ENCODE measurements at regions not wholly inside any gene's neighbourhood (a gene's known extent, or its start where the extent isn't known, plus 50 kb on each side); places are given as distances from the start of the nearest gene placed in this dataset.

DNA sequence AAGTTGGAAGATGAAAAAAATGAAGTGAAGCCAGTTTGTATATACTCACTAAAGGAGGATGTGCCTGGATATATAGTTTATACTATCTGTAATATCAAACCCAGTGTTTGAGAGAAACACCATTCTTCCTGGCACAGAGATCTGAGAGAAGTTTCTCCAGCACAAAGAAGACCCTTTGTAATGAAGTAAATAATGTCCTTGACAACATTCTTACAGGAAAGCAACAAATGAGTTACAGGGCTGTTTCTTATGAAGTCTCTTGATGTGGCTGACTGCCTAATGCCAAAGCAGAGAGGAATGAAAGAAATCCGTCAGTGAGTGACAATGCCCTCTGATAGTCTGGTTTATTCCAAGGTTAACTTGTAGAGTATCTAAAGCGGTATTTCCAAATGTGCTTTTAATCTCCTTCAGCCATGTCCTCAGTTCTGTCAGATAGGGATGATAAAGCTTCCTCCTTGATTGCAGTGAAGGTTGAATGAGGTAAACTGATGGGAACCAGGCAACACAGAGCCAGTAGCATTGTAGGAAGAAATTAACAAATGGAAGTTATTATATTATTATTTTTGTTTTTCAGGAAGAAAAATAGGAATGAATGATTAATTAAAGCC is 123.1 kb upstream of the ZNF608 start:
- Mint-ChIP-seq H3K4me1 (ENCODE audit: low read depth) (peaks cover 6% of the 10 kb centered on the region), H3K27ac (no peak overlapping the region), H3K4me3 (no peak overlapping the region), H3K27me3 (ENCODE audit: low read depth) (peaks cover 7% of the 10 kb centered on the region), H3K36me3 (ENCODE audit: insufficient read depth in 2 of 2) (no peaks in the 10 kb centered on the region), H3K9me3 (peaks cover 3 to 5% of the 10 kb centered on the region in 2 donors)
- ATAC-seq (replicated peaks in 1 of 2) (no peak), DNase-seq (no peak)

DNA sequence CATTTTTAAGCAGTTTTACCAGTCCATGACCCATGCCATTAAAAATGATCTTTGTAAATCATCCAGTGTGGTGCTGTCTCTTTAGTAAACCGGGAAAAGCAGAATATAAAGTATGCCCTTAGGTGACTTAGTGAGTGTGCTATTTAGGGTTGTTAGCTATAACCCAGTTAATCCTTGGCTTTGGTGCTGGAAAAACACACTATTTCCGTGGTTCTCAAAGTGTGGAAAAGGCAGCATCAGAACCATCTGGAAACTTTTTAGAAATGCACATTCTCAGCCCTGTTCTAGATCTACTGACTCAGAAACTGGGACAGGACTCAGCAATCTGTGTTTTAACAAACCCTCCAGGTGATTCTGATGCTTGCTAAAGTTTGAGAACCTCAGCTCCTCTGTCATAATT is 123.6 kb upstream of the ZNF608 start:
- H3K27ac Mint-ChIP-seq: no peak overlapping the region
- no peak overlapping the region for H3K4me3 Mint-ChIP-seq
- peaks cover 6% of the 10 kb centered on the region for H3K4me1 Mint-ChIP-seq (ENCODE audit: low read depth)
- DNase-seq (no peak), ATAC-seq (replicated peaks in 1 of 2) (no peak)
- H3K36me3 Mint-ChIP-seq (ENCODE audit: insufficient read depth in 2 of 2): no peaks in the 10 kb centered on the region
- peaks cover 3 to 5% of the 10 kb centered on the region in 2 donors for H3K9me3 Mint-ChIP-seq
- H3K27me3 Mint-ChIP-seq (ENCODE audit: low read depth): peaks cover 7% of the 10 kb centered on the region

DNA sequence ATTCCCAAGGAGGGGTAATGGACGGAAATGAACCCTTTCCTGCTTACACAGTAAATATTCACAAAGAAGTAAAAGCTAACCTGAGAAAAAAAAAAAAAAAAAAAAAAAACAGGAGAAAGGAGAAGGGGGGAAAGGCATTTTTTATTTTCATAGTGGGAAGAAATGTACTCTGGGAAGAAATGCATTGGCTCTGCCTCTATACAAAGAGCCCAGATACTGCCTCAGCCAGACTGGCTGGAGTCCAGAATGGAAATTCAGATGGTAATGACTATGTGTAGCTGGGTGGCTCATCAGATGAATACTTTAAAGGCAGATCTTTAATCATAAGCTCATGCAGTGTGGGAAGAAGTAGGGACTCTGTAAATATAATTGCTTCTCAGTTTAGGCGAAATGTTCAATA is 124.9 kb upstream of the ZNF608 start:
- ATAC-seq (replicated peaks in 1 of 2): no peak
- DNase-seq: no peak
- Mint-ChIP-seq H3K36me3 (ENCODE audit: insufficient read depth in 2 of 2) (no peaks in the 10 kb centered on the region), H3K27ac (no peak overlapping the region), H3K27me3 (ENCODE audit: low read depth) (peaks cover 7% of the 10 kb centered on the region), H3K4me3 (no peak overlapping the region), H3K4me1 (ENCODE audit: low read depth) (peaks cover 6% of the 10 kb centered on the region), H3K9me3 (peaks cover 0 to 5% of the 10 kb centered on the region in 2 donors)

DNA sequence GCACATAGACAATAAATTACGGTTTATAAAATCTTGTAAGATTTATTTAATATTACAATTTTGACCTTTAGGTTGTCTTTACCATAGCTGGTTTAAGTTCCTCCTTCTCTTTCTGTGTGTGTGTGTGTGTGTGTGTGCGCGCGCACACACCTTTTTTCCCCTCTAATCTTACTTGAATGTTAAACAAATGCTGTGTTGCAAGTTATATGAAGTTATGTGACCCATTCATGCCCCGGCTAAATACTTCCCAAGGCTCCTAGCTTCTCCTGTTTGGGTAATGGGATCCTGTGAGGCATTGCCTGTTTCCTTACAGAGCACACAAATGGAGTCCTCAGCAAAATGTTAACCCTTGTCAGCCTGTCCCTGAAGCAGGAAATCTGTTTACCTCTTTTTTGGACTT is 125.6 kb upstream of the ZNF608 start:
- no peaks in the 10 kb centered on the region for H3K4me1 Mint-ChIP-seq (ENCODE audit: low read depth)
- H3K27ac Mint-ChIP-seq: no peak overlapping the region
- no peak for DNase-seq
- H3K27me3 Mint-ChIP-seq (ENCODE audit: low read depth): peaks cover 7% of the 10 kb centered on the region
- no peak overlapping the region for H3K4me3 Mint-ChIP-seq
- no peaks in the 10 kb centered on the region for H3K36me3 Mint-ChIP-seq (ENCODE audit: insufficient read depth in 2 of 2)
- no peak for ATAC-seq (replicated peaks in 1 of 2)
- peaks cover 1 to 2% of the 10 kb centered on the region in 2 donors for H3K9me3 Mint-ChIP-seq

DNA sequence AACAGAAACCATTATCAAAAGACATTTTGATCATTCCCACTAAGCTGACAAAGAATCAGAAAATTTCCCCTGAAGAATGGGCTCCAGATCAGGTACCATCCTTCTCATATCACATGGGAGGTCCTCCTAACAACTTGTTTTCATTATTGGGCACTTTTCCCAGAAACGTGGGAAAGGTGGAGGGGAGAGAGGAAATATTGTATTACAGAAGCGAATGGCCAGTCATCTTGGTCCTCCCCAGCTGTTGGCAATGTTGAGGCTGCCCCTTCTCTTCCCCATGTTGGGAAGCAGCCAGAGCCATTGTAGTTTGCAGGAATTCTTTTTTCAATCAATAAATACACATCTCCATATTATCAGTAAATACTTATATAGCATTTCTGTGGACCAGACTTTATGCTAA is 126.2 kb upstream of the ZNF608 start:
- Mint-ChIP-seq H3K27ac (no peak overlapping the region), H3K4me1 (ENCODE audit: low read depth) (no peaks in the 10 kb centered on the region), H3K27me3 (ENCODE audit: low read depth) (peaks cover 7% of the 10 kb centered on the region), H3K4me3 (no peak overlapping the region), H3K9me3 (peaks cover 1 to 2% of the 10 kb centered on the region in 2 donors), H3K36me3 (ENCODE audit: insufficient read depth in 2 of 2) (no peaks in the 10 kb centered on the region)
- no peak for ATAC-seq (replicated peaks in 1 of 2)
- DNase-seq: no peak

DNA sequence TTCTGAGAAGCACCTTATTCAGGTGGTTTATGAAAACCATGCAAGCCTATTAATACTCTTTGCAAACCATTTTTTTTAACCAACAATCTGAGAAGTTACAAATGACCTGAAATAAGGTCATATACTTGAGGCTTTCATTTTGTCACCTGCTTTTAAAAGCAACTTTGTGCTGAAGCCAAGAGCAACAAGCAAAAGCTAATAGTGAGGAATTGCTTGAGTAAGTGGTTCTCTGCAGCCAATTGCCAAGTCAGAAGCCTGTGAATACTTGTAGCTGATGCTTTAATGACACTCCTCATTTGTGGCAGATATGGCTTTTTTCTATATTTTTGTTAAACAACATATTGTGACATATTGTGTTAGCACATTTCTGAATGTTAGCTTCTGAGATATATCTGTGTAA is 126.7 kb upstream of the ZNF608 start:
- Mint-ChIP-seq H3K27me3 (ENCODE audit: low read depth) (peaks cover 6% of the 10 kb centered on the region), H3K4me1 (ENCODE audit: low read depth) (no peaks in the 10 kb centered on the region), H3K27ac (no peak overlapping the region), H3K4me3 (no peak overlapping the region), H3K36me3 (ENCODE audit: insufficient read depth in 2 of 2) (no peaks in the 10 kb centered on the region), H3K9me3 (peaks cover 0 to 1% of the 10 kb centered on the region in 2 donors)
- ATAC-seq (replicated peaks in 1 of 2) (no peak), DNase-seq (no peak)

DNA sequence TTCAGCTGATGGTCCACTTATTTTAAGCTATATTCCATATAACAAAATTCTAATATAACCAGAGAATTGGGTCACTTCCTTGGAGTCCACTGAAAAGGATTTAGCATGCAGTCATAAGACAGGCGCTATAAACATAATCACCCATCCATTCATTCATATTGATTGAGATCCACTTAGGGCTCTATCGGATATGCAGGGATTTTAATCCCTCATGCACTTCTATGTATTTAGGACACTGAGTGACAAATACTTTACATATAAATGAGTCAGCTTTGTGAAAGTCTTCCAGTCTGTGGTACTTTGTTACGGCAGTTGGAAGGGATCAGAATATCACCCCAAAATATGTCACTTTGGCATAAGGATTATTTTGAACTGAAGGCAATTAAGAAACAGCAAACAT is 127.3 kb upstream of the ZNF608 start:
- ATAC-seq (replicated peaks in 1 of 2) (no peak), DNase-seq (no peak)
- peaks cover 1% of the 10 kb centered on the region for H3K27me3 Mint-ChIP-seq (ENCODE audit: low read depth)
- no peaks in the 10 kb centered on the region for H3K4me1 Mint-ChIP-seq (ENCODE audit: low read depth)
- H3K4me3 Mint-ChIP-seq: no peak overlapping the region
- no peak overlapping the region for H3K27ac Mint-ChIP-seq
- peaks cover 0 to 1% of the 10 kb centered on the region in 2 donors for H3K9me3 Mint-ChIP-seq
- H3K36me3 Mint-ChIP-seq (ENCODE audit: insufficient read depth in 2 of 2): no peaks in the 10 kb centered on the region

DNA sequence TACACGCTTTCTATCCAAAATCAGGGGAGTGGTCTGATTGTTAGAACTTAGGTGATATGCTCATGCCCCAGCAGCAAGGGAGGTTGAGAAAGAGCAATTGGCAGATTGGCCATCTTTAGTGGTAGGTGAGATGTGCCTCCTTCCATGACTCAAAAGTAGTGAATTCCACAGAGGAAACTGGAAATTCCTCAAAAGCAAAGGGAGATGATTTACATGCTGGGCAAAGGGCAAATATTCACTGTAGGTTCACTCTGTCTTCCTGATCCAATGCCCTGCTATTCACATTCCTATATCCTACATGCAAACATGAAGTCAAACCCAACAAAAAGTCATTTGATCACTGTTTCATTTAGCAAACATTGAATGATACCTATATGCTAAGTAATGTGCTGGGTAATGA is 130.1 kb upstream of the ZNF608 start:
- Mint-ChIP-seq H3K36me3 (ENCODE audit: insufficient read depth in 2 of 2) (no peaks in the 10 kb centered on the region), H3K4me1 (ENCODE audit: low read depth) (no peaks in the 10 kb centered on the region), H3K27ac (no peak overlapping the region), H3K27me3 (ENCODE audit: low read depth) (no peaks in the 10 kb centered on the region), H3K9me3 (peaks cover 0 to 1% of the 10 kb centered on the region in 2 donors), H3K4me3 (no peak overlapping the region)
- ATAC-seq (replicated peaks in 1 of 2) (no peak), DNase-seq (no peak)

DNA sequence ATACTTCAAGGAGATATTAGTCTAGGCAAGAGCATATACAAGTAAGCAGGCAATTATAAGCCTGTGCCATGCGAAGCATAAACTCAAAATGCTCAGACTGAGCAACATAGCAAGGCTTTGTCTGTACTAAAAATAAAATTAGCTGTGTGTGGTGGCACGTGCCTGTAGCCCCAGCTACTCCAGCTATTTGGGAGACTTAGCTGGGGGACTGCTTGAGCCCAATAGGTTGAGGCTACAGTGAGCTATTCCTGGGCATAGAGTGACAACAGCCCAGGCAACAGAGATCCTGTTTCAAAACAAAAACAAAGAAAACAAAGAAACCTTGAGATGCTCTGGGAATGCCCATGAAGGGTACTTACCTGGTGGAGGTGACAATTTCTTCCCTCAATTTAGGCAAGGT is 130.5 kb upstream of the ZNF608 start:
- no peaks in the 10 kb centered on the region for H3K27me3 Mint-ChIP-seq (ENCODE audit: low read depth)

DNA sequence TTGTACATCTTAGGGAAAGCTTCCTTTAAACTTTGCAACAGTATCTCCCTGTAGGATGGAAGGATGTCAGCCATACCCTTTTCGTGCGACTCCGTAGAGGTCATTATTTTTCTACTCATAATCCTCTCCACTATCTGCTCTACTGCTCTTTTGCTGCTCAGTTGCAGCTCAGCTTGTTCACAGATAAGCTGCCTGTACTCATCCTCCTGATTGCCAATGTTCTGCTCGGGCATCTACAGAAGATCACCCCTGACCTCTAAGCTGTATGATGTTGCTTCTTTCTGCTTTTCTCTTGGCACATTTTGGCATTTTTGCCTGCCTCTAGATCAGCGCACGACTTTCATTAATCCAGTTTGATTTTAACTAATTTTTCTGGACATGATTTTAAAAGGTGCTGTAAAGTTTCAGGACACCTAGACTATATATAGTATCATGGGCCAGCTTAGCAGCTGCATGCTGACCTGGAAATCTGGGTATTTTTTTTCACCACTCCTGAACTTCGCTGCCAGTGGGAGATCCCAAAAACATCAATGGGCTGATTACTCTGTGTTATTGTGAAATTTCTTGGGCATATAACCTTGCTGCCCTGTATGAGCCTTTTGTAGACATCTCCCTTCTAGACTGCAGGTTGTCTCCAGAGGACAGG is 131.2 kb upstream of the ZNF608 start:
- no peak overlapping the region for H3K4me3 Mint-ChIP-seq
- no peak for DNase-seq
- no peaks in the 10 kb centered on the region for H3K36me3 Mint-ChIP-seq (ENCODE audit: insufficient read depth in 2 of 2)

More for the DNA sequence above, 130.5 kb upstream of the ZNF608 start:
- H3K9me3 Mint-ChIP-seq: peaks cover 0 to 1% of the 10 kb centered on the region in 2 donors
- DNase-seq (no peak), ATAC-seq (replicated peaks in 1 of 2) (no peak)
- no peak overlapping the region for H3K4me3 Mint-ChIP-seq
- no peaks in the 10 kb centered on the region for H3K36me3 Mint-ChIP-seq (ENCODE audit: insufficient read depth in 2 of 2)
- no peak overlapping the region for H3K27ac Mint-ChIP-seq
- no peaks in the 10 kb centered on the region for H3K4me1 Mint-ChIP-seq (ENCODE audit: low read depth)

DNA sequence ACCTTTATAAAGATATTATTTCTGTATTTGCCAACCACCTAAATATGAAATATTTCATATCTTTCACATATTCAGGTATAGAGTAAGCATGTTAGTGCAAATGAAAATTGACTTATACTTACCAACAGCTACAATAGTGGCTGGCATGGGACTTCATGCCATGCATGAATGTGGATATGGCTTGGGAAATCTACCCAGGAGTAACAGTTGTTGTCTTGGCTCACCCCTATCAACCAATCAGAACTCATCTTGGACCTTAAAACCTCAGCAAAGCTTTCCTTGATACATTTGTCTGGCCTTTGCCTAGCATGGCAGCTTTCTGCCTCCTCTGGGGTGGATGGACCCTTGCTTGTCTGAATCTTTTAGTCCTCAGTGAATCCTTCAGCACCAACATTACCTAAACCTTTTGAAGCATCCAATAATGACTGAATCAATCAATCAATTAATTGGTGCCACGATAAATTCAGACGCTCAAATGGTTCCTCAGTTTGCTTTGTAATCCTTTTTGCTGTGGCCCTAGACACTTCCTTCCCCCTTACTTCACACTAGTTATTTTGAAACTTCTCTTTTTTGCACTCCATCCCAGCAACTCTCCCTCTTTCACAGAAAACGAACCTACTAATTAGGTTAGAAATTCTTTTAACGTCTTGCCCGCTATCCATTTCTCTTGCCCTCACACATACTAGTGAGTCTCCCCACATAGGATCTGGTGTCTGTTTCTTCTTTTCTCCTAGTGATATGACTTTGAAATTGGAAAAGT is 132.3 kb upstream of the ZNF608 start:
- ATAC-seq (replicated peaks in 1 of 2) (no peak), DNase-seq (no peak)
- no peak overlapping the region for H3K27ac Mint-ChIP-seq
- H3K4me3 Mint-ChIP-seq: no peak overlapping the region
- no peaks in the 10 kb centered on the region for H3K4me1 Mint-ChIP-seq (ENCODE audit: low read depth)
- H3K9me3 Mint-ChIP-seq: peaks cover 0 to 1% of the 10 kb centered on the region in 2 donors
- no peaks in the 10 kb centered on the region for H3K27me3 Mint-ChIP-seq (ENCODE audit: low read depth)
- no peaks in the 10 kb centered on the region for H3K36me3 Mint-ChIP-seq (ENCODE audit: insufficient read depth in 2 of 2)

More for the DNA sequence above, 131.2 kb upstream of the ZNF608 start:
- no peak overlapping the region for H3K27ac Mint-ChIP-seq
- no peaks in the 10 kb centered on the region for H3K4me1 Mint-ChIP-seq (ENCODE audit: low read depth)
- no peak for ATAC-seq (replicated peaks in 1 of 2)
- H3K27me3 Mint-ChIP-seq (ENCODE audit: low read depth): no peaks in the 10 kb centered on the region
- H3K9me3 Mint-ChIP-seq: peaks cover 0 to 1% of the 10 kb centered on the region in 2 donors

DNA sequence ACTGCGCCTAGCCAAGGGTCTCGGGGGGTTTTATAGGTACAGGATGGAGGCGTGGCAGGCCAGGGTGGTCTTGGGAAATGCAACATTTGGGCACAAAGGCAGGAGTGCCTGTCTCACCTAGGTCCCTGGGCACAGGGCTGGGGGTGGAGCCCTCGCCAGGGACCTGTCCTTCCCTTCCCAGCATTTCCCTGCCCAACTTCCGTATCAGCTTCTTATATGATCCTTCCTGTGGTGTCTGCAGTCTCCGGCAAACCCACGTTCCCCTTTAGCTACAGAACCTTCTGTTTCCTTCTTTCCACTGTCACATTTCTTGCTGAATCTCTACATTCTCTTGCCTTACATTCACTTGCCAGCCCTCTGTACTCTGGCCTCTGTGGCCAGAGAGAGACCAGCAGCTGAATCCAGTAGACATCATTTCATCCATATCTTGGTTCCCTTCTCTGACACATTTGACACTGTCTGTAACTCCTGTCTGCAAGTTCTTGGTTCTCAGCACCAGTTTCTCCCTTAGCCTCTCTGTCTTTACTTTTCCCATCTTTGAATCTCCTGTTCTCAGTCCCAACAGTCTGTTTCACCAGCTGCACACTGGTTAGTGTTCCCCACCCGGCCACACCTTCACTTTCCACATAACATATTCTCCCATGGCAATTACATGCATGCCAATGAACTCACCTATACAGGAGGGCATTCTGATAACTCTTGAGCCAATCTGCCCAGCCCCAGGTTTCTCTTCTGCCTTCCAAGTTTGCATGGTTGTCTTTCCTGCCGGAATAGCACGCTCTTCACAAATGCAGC is 134.7 kb upstream of the ZNF608 start:
- H3K4me3 Mint-ChIP-seq: no peak overlapping the region
- ATAC-seq (replicated peaks in 1 of 2): no peak
- DNase-seq: no peak
- H3K27me3 Mint-ChIP-seq (ENCODE audit: low read depth): no peaks in the 10 kb centered on the region
- no peaks in the 10 kb centered on the region for H3K4me1 Mint-ChIP-seq (ENCODE audit: low read depth)
- no peaks in the 10 kb centered on the region for H3K36me3 Mint-ChIP-seq (ENCODE audit: insufficient read depth in 2 of 2)
- H3K9me3 Mint-ChIP-seq: peaks cover 0 to 1% of the 10 kb centered on the region in 2 donors
- no peak overlapping the region for H3K27ac Mint-ChIP-seq

DNA sequence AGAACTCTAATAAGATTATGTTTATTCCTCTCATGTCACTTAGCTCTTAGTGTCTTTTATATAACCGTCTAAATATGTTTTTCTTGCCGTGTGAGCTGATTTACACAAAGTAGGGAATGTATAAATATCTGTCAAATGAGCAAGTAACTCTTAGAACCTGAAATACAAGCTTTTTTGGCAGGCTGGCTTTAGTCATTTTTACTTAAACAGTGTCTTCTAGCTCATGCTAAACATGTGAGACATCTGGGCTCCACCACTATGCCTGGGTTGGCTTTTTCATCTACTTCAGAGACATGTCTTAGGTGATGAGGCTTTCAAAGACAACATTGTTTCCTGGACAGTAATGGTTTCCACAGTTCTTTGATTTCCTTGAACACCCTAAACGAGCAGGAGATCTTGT is 137.2 kb upstream of the ZNF608 start:
- DNase-seq (no peak), ATAC-seq (replicated peaks in 1 of 2) (no peak)
- Mint-ChIP-seq H3K27me3 (ENCODE audit: low read depth) (no peaks in the 10 kb centered on the region), H3K4me1 (ENCODE audit: low read depth) (no peaks in the 10 kb centered on the region), H3K4me3 (no peak overlapping the region), H3K36me3 (ENCODE audit: insufficient read depth in 2 of 2) (no peaks in the 10 kb centered on the region), H3K27ac (no peak overlapping the region), H3K9me3 (no peaks in the 10 kb centered on the region)
